Brain microvascular endothelial cell (primary cell): ENCODE measurements at regions not wholly inside any gene's neighbourhood (a gene's known extent, or its start where the extent isn't known, plus 50 kb on each side); places are given as distances from the start of the nearest gene placed in this dataset.
A peak's percentile ranks its signal among the peaks of the same experiment; 100 is the strongest.

Source experiments
- DNase-seq: peaks from one replicate; pipeline ENCODE4 v3.0.0-alpha.2; 2020
- H3K27ac ChIP-seq: fragments of 250-450 bp; sonication (Bioruptor Pico); 2 replicates; pipeline ENCODE4 v1.5.1; 2020; ENCODE audit warnings: mild to moderate bottlenecking, moderate library complexity
- H3K27me3 ChIP-seq: fragments of 250-450 bp; sonication (Bioruptor Pico); replicated peaks from 2 replicates; pipeline ENCODE4 v1.5.1; 2020; ENCODE audit warnings: mild to moderate bottlenecking
- H3K36me3 ChIP-seq: fragments of 250-450 bp; sonication (Bioruptor Pico); replicated peaks from 2 replicates; pipeline ENCODE4 v1.5.1; 2020; ENCODE audit warnings: mild to moderate bottlenecking
- H3K4me3 ChIP-seq: 2 replicates; pipeline ENCODE4 v1.5.1; 2011; ENCODE audit warnings: low read depth, mild to moderate bottlenecking, control low read depth, low read length, moderate library complexity
- in situ Hi-C: cut with HindIII; loops from 2 replicates; pipeline ENCODE4 v1.10.0; 2017; ENCODE audit warnings: low sequenced_read_pairs, low pct_ligation_motif_present
- TF ChIP-seq, protein P1 (sequence below): IDR thresholded peaks from 2 replicates; pipeline ENCODE4 v1.5.1; 2011; ENCODE audit warnings: low read depth, mild to moderate bottlenecking, moderate library complexity, low read length, control low read depth, inconsistent platforms; ENCODE audit errors: missing control alignments

- TF ChIP-seq, protein P1, sequence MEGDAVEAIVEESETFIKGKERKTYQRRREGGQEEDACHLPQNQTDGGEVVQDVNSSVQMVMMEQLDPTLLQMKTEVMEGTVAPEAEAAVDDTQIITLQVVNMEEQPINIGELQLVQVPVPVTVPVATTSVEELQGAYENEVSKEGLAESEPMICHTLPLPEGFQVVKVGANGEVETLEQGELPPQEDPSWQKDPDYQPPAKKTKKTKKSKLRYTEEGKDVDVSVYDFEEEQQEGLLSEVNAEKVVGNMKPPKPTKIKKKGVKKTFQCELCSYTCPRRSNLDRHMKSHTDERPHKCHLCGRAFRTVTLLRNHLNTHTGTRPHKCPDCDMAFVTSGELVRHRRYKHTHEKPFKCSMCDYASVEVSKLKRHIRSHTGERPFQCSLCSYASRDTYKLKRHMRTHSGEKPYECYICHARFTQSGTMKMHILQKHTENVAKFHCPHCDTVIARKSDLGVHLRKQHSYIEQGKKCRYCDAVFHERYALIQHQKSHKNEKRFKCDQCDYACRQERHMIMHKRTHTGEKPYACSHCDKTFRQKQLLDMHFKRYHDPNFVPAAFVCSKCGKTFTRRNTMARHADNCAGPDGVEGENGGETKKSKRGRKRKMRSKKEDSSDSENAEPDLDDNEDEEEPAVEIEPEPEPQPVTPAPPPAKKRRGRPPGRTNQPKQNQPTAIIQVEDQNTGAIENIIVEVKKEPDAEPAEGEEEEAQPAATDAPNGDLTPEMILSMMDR, result no peak
- H3K27ac ChIP-seq, result peak overlapping the region; percentile 73
Observed at GRCh38 chr2:196266855-196267254, 95.5 kb upstream of the STK17B start.

GRCh38 chr2:196268025-196268424, 96.6 kb upstream of the STK17B start:
- no peak for DNase-seq
- no peak overlapping the region for H3K4me3 ChIP-seq
- in situ Hi-C loops, result no loop called here
- peak overlapping the region; percentile 73 for H3K27ac ChIP-seq
- TF ChIP-seq, protein P1, result no peak
- H3K36me3 ChIP-seq, result no peaks in the 10 kb centered on the region
- H3K27me3 ChIP-seq, result no peaks in the 10 kb centered on the region

More at GRCh38 chr2:196266855-196267254, 95.5 kb upstream of the STK17B start:
- H3K4me3 ChIP-seq, result no peak overlapping the region
- in situ Hi-C loops, result no loop called here
- H3K36me3 ChIP-seq, result no peaks in the 10 kb centered on the region
- H3K27me3 ChIP-seq, result no peaks in the 10 kb centered on the region
- peak; percentile 75 for DNase-seq

GRCh38 chr2:196268538-196269338, 97.4 kb upstream of the STK17B start:
- Histone ChIP-seq H3K27ac (peak overlapping the region; percentile 73), H3K4me3 (no peak overlapping the region), H3K36me3 (no peaks in the 10 kb centered on the region), H3K27me3 (no peaks in the 10 kb centered on the region)
- TF ChIP-seq, protein P1, result no peak
- in situ Hi-C loops, result no loop called here
- no peak for DNase-seq

DNA sequence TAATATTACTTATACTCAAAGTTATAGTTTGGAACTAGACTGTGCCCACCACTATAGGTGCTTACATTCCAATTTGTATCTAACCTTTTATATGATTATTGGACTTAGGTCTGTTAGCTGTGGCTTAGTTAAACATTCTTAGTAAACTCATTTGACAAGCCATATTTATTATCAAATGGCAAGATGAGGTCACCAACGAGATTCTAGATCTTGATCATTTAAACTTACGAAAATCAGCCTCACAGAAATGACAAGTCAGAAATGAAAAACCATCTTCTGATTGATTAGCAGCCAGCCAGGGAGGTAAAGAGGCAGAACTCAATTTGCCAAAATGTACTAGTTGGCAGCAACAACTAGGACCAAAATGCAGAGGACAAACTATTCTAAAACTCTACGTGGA, 100.4 kb upstream of the STK17B start:
- no peak for DNase-seq
- Histone ChIP-seq H3K27me3 (no peaks in the 10 kb centered on the region), H3K4me3 (no peak overlapping the region), H3K27ac (no peak overlapping the region), H3K36me3 (no peaks in the 10 kb centered on the region)
- TF ChIP-seq, protein P1, result no peak
- in situ Hi-C loops, result no loop called here

GRCh38 chr2:196274387-196274809, 103.0 kb upstream of the STK17B start:
- no peaks in the 10 kb centered on the region for H3K27me3 ChIP-seq
- in situ Hi-C loops, result no loop called here
- no peak overlapping the region for H3K4me3 ChIP-seq
- TF ChIP-seq, protein P1, result no peak
- peak; percentile 63 for DNase-seq
- H3K36me3 ChIP-seq, result no peaks in the 10 kb centered on the region
- H3K27ac ChIP-seq, result peak overlapping the region; percentile 61
